Transverse colon (tissue), 4 donors: ENCODE measurements at regions not wholly inside any gene's neighbourhood (a gene's known extent, or its start where the extent isn't known, plus 50 kb on each side); places are given as distances from the start of the nearest gene placed in this dataset.

Experiments
- EP300 ChIP-seq: sonication (generic); formaldehyde crosslinking; IDR thresholded peaks from one replicate; pipeline ENCODE4 v1.6.1; 2017; ENCODE audit warnings: antibody characterized with exemption, low read depth
- POLR2AphosphoS5 ChIP-seq, 3 donors: sonication (generic); formaldehyde crosslinking; IDR thresholded peaks; one replicate each; pipeline ENCODE4 v1.6.1; 2016; ENCODE audit warnings: antibody characterized with exemption in 3 of 3
- TF ChIP-seq, protein P1 (sequence below), 5 experiments: fragments of 200-600 bp in 3 of 5; fragments of 450-650 bp in 2 of 5; sonication (generic) in 3 of 5; IDR thresholded peaks; 1 replicate in 2 of 5; 2 replicates in 3 of 5; pipeline ENCODE4 v1.5.1; 2016 to 2017; ENCODE audit warnings: antibody characterized with exemption in 5 of 5, inconsistent platforms in 3 of 5, mild to moderate bottlenecking in 2 of 5, moderate library complexity in 1 of 5

DNA sequence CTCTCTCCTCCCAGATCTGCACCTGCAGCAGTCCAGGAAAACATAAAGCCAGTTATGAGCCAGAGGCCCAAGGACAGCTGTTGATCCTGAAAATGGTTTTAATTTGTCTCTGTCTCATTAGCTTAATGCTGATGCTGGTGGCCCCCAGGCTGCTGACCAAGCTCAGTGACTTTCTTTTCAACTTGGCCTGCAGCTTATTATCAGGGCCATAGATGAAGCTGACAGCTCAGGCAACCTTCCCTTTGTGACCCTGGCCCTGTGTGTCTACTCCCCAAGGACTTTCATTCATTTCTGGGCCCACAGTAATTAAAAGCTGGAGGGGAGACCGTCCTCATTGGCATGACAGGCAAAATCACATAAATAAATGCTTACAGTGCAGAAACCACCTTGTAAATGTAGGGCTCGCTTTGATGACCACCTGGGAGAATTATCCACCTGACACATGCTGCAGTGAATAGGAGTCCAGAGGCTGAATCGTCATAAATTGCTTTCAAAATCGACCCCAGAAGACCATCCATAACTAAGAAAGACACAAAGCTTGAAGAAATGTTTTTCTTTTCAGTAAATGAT, 138.5 kb downstream of the NPY start:
- TF ChIP-seq, protein P1, sequence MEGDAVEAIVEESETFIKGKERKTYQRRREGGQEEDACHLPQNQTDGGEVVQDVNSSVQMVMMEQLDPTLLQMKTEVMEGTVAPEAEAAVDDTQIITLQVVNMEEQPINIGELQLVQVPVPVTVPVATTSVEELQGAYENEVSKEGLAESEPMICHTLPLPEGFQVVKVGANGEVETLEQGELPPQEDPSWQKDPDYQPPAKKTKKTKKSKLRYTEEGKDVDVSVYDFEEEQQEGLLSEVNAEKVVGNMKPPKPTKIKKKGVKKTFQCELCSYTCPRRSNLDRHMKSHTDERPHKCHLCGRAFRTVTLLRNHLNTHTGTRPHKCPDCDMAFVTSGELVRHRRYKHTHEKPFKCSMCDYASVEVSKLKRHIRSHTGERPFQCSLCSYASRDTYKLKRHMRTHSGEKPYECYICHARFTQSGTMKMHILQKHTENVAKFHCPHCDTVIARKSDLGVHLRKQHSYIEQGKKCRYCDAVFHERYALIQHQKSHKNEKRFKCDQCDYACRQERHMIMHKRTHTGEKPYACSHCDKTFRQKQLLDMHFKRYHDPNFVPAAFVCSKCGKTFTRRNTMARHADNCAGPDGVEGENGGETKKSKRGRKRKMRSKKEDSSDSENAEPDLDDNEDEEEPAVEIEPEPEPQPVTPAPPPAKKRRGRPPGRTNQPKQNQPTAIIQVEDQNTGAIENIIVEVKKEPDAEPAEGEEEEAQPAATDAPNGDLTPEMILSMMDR (IDR thresholded peaks at IDR 0.05), result no peak
- TF ChIP-seq EP300 (no peak), POLR2AphosphoS5 (IDR thresholded peaks at IDR 0.05) (no peak)
